Mesenchymal stem cell (in vitro differentiated cells and primary cell): ENCODE measurements at regions not wholly inside any gene's neighbourhood (a gene's known extent, or its start where the extent isn't known, plus 50 kb on each side); places are given as distances from the start of the nearest gene placed in this dataset.

Experiments
- DNase-seq: peaks from one replicate; pipeline ENCODE4 v3.0.0-alpha.2; 2013
- H2AFZ ChIP-seq: one replicate; pipeline ENCODE4 v1.6.1; 2013; ENCODE audit warnings: low read depth, mild to moderate bottlenecking, control low read depth, inconsistent platforms, low read length, moderate library complexity
- H2AK5ac ChIP-seq: 2 replicates; pipeline ENCODE4 v1.6.1; 2013; ENCODE audit warnings: low read length, moderate library complexity, mild to moderate bottlenecking, inconsistent platforms; ENCODE audit not compliant: severe bottlenecking
- H2BK120ac ChIP-seq: one replicate; pipeline ENCODE4 v1.6.1; 2013; ENCODE audit warnings: low read depth, mild to moderate bottlenecking, inconsistent platforms, low read length, moderate library complexity
- H2BK12ac ChIP-seq, 2 experiments: one replicate each; pipeline ENCODE4 v1.6.1; 2013; ENCODE audit warnings: inconsistent platforms in 2 of 2, low read length in 2 of 2, mild to moderate bottlenecking in 2 of 2, moderate library complexity in 2 of 2, control low read depth in 1 of 2
- H2BK15ac ChIP-seq: one replicate; pipeline ENCODE4 v1.6.1; 2013; ENCODE audit warnings: mild to moderate bottlenecking, low read depth, inconsistent platforms; ENCODE audit not compliant: poor library complexity, severe bottlenecking
- H2BK5ac ChIP-seq: 2 replicates; pipeline ENCODE4 v1.6.1; 2013; ENCODE audit warnings: low read depth, mild to moderate bottlenecking, low read length, control low read depth, inconsistent platforms; ENCODE audit not compliant: poor library complexity, severe bottlenecking
- H3K14ac ChIP-seq, 2 experiments: one replicate each; pipeline ENCODE4 v1.6.1; 2013; ENCODE audit warnings: inconsistent platforms in 2 of 2, low read length in 2 of 2, control low read depth in 1 of 2, mild to moderate bottlenecking in 1 of 2, moderate library complexity in 1 of 2
- H3K18ac ChIP-seq, 2 experiments: one replicate each; pipeline ENCODE4 v1.6.1; 2013; ENCODE audit warnings: inconsistent platforms in 2 of 2, low read length in 2 of 2, control low read depth in 1 of 2, low read depth in 1 of 2, mild to moderate bottlenecking in 1 of 2
- H3K23ac ChIP-seq, 2 experiments: one replicate each; pipeline ENCODE4 v1.6.1; 2013; ENCODE audit warnings: inconsistent platforms in 2 of 2, low read length in 2 of 2, mild to moderate bottlenecking in 2 of 2, moderate library complexity in 2 of 2, control low read depth in 1 of 2
- H3K27ac ChIP-seq: 2 replicates; pipeline ENCODE4 v1.5.1; 2013; ENCODE audit warnings: mild to moderate bottlenecking, moderate library complexity, low read length, control low read depth, inconsistent platforms; ENCODE audit not compliant: poor library complexity, severe bottlenecking
- H3K27me3 ChIP-seq, 2 experiments: 2 replicates each; pipeline versions ENCODE4 v1.6.1 to v1.7.0; 2013; ENCODE audit warnings: low read length in 2 of 2, mild to moderate bottlenecking in 2 of 2, moderate library complexity in 2 of 2, control low read depth in 1 of 2, inconsistent platforms in 1 of 2; ENCODE audit not compliant: control insufficient read depth in 1 of 2, insufficient read depth in 1 of 2
- H3K36me3 ChIP-seq, 2 experiments: 2 replicates each; pipeline versions ENCODE4 v1.6.1 to v1.7.0; 2013; ENCODE audit warnings: low read length in 2 of 2, control low read depth in 1 of 2, inconsistent platforms in 1 of 2, low read depth in 1 of 2, mild to moderate bottlenecking in 1 of 2; ENCODE audit not compliant: insufficient read depth in 2 of 2, control insufficient read depth in 1 of 2
- H3K4ac ChIP-seq, 2 experiments: one replicate each; pipeline ENCODE4 v1.6.1; 2013; ENCODE audit warnings: inconsistent platforms in 2 of 2, low read length in 2 of 2, mild to moderate bottlenecking in 2 of 2, moderate library complexity in 2 of 2, control low read depth in 1 of 2, low read depth in 1 of 2
- H3K4me1 ChIP-seq: 2 replicates; pipeline ENCODE4 v1.6.1; 2013; ENCODE audit warnings: low read depth, low read length, control low read depth; ENCODE audit not compliant: control insufficient read depth, insufficient read depth
- H3K4me2 ChIP-seq: 2 replicates; pipeline ENCODE4 v1.6.1; 2013; ENCODE audit warnings: low read length, mild to moderate bottlenecking, inconsistent platforms; ENCODE audit not compliant: poor library complexity, severe bottlenecking
- H3K4me3 ChIP-seq, 2 experiments: 2 replicates each; pipeline versions ENCODE4 v1.5.1 to v1.7.0; 2013; ENCODE audit warnings: low read length in 2 of 2, mild to moderate bottlenecking in 2 of 2, control low read depth in 1 of 2, low read depth in 1 of 2; ENCODE audit not compliant: insufficient read depth in 1 of 2
- H3K79me1 ChIP-seq: replicated peaks from 2 replicates; pipeline ENCODE4 v1.6.1; 2013; ENCODE audit warnings: mild to moderate bottlenecking, control low read depth, low read length, inconsistent platforms; ENCODE audit not compliant: poor library complexity, severe bottlenecking
- H3K9ac ChIP-seq: 2 replicates; pipeline ENCODE4 v1.7.0; 2013; ENCODE audit warnings: mild to moderate bottlenecking, low read length, moderate library complexity
- H3K9me3 ChIP-seq: 2 replicates; pipeline ENCODE4 v1.7.0; 2013; ENCODE audit warnings: mild to moderate bottlenecking, low read length; ENCODE audit not compliant: control insufficient read depth
- H4K8ac ChIP-seq: one replicate; pipeline ENCODE4 v1.6.1; 2013; ENCODE audit warnings: inconsistent platforms, mild to moderate bottlenecking, low read length, moderate library complexity
- H4K91ac ChIP-seq: one replicate; pipeline ENCODE4 v1.6.1; 2013; ENCODE audit warnings: mild to moderate bottlenecking, low read length, inconsistent platforms
- WGBS: methylation state at CpG from one replicate; pipeline ENCODE4 v1.1.7; 2013; ENCODE audit warnings: mixed read lengths; 5-methylcytosine and 5-hydroxymethylcytosine counted together

DNA sequence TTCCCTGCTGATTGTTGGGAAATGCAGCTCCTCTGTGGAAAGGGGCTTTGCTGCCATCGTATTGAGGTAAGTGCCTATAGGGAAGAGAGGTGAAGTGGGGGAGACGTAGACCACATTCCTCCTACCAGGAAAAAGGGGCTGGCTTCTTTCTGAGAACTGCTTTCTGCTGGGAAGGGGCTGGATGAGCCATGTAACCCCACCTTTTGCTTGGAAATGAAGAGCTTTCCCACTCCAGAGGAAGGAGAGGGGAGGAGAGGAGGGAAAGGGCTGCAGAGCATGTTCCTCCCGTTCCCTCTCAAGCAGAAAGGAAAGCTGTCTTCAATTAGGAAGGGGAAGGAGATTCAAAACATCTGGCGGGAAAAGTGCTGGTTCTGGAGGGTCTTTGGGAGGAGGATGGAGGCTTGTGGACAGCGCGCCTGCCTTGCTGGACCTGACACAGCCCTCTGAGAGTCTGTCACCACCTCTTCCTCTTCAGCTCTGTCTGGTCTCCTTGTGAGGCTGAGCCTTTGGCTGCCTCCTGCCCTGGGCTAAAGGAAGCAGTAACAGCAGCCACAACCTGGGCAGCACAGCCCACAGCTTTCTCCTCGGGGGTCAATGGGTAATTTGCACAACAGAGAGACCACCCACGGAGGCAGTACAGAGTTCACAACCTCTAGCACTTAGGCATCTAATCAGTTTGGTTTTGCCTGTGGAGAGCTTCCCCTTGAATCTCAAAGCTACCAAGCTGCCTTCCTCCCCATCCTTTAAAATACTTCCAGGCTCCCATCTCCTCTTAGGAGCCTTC lies 410.0 kb upstream of the TNP1 start:
- H3K14ac ChIP-seq: no peak overlapping the region
- no peak overlapping the region for H2BK15ac ChIP-seq
- no peak overlapping the region for H3K4ac ChIP-seq
- H3K4me2 ChIP-seq: no peak overlapping the region
- no peaks in the 10 kb centered on the region for H3K4me1 ChIP-seq
- peaks cover 28% of the 10 kb centered on the region for H3K9me3 ChIP-seq
- no peak overlapping the region for H4K8ac ChIP-seq
- H3K79me1 ChIP-seq: no peaks in the 10 kb centered on the region
- no peak overlapping the region for H3K4me3 ChIP-seq
- no peak overlapping the region for H2BK12ac ChIP-seq
- H3K36me3 ChIP-seq: no peaks in the 10 kb centered on the region
- no peaks in the 10 kb centered on the region for H3K27me3 ChIP-seq
- no peak overlapping the region for H4K91ac ChIP-seq
- H3K27ac ChIP-seq: no peak overlapping the region
- no peak overlapping the region for H3K23ac ChIP-seq
- no peak overlapping the region for H2BK5ac ChIP-seq
- H2AFZ ChIP-seq: no peak overlapping the region
- no peak overlapping the region for H2BK120ac ChIP-seq
- H3K9ac ChIP-seq: no peak overlapping the region
- 41% methylated on average over 7 of the region's 8 CpGs for WGBS
- no peak for DNase-seq
- peak overlapping the region in 1 of 2 experiments; percentile 6 for H3K18ac ChIP-seq
- no peak overlapping the region for H2AK5ac ChIP-seq

DNA sequence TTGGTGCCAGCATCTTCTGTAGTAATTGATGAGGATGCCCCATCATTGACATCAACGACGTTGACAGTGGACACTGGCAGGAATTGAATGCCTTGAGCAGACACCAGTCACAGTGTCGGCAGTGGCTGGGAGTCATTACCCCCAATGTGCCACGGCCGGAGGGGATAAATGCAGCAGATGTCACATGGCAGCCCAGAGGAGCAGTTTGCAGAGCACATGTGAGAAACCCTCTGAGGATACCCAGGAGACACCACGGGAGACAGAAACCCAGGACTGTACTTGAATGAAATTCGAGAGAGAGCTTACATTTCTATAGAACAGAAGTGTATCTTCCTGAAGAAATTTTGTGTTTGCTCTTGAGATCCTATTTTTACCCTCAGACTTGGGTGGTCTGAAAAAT lies 409.1 kb upstream of the TNP1 start:
- DNase-seq: no peak
- Histone ChIP-seq H4K91ac (no peak overlapping the region), H2BK120ac (no peak overlapping the region), H3K9me3 (peaks cover 28% of the 10 kb centered on the region), H2AK5ac (no peak overlapping the region), H3K4ac (no peak overlapping the region), H3K4me3 (no peak overlapping the region), H3K79me1 (no peaks in the 10 kb centered on the region), H2BK15ac (no peak overlapping the region), H2BK5ac (no peak overlapping the region), H3K4me1 (no peaks in the 10 kb centered on the region), H3K36me3 (no peaks in the 10 kb centered on the region), H2AFZ (no peak overlapping the region), H2BK12ac (no peak overlapping the region), H3K18ac (no peak overlapping the region), H3K27me3 (no peaks in the 10 kb centered on the region), H3K27ac (no peak overlapping the region), H3K23ac (no peak overlapping the region), H4K8ac (no peak overlapping the region), H3K4me2 (no peak overlapping the region), H3K9ac (no peak overlapping the region), H3K14ac (no peak overlapping the region)
- 94% methylated on average over 7 of the region's 7 CpGs for WGBS

DNA sequence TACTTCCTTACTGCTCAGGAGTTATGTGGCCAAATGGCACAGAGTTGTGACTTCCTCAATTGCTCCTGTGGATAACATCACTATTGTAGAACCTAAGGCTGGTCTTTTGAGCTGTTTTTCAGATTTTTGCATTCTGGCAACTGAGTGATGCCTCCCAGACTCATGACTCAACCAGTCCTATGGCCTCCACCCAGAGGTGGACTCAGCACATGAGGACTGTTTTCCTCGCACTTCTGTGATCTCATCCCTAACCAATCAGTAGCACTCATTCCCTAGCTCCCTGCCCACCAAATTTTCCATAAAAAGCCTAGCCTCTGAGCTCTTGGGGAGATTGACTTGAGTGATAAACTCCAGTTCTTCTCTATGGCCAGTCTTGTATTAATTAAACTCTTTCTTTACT lies 407.9 kb upstream of the TNP1 start:
- H3K18ac ChIP-seq: no peak overlapping the region
- H2BK5ac ChIP-seq: no peak overlapping the region
- H3K4me1 ChIP-seq: no peaks in the 10 kb centered on the region
- H2AFZ ChIP-seq: no peak overlapping the region
- H3K79me1 ChIP-seq: no peaks in the 10 kb centered on the region
- peak overlapping the region; percentile 20 for H3K4me2 ChIP-seq
- no peak overlapping the region for H3K27ac ChIP-seq
- H2BK120ac ChIP-seq: no peak overlapping the region
- no peak overlapping the region for H3K4me3 ChIP-seq
- H3K36me3 ChIP-seq: no peaks in the 10 kb centered on the region
- no peak overlapping the region for H4K8ac ChIP-seq
- no peak overlapping the region for H3K9ac ChIP-seq
- no peak overlapping the region for H2BK15ac ChIP-seq
- H2BK12ac ChIP-seq: no peak overlapping the region
- H3K23ac ChIP-seq: no peak overlapping the region
- no peaks in the 10 kb centered on the region for H3K27me3 ChIP-seq
- no peak overlapping the region for H3K4ac ChIP-seq
- DNase-seq: no peak
- no peak overlapping the region for H4K91ac ChIP-seq
- no peak overlapping the region for H2AK5ac ChIP-seq
- 89% methylated on average over 1 of the region's 1 CpG for WGBS
- H3K14ac ChIP-seq: no peak overlapping the region
- H3K9me3 ChIP-seq: peaks cover 28% of the 10 kb centered on the region

DNA sequence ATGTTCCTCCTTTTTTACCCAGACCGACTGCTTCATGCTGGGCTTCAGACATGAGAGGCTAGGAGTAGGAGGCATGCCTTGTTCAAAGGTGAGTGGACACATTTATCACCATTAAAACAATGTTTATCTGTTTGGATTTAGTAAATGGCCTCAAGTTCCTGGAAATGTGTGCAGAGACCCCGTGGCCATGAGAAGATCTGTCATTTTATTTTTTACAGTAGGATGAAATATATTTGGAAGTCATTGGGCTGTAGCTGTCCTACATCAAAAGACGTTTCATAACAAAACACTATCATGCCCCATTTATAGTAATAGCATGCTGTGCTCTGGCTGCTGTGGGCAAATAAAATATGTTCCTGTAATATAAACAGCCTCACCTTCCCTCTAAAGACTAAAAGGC lies 403.9 kb upstream of the TNP1 start:
- DNase-seq: no peak
- Histone ChIP-seq H3K9me3 (peaks cover 26% of the 10 kb centered on the region), H4K8ac (no peak overlapping the region), H2AFZ (no peak overlapping the region), H3K4me3 (no peak overlapping the region), H4K91ac (no peak overlapping the region), H2BK12ac (no peak overlapping the region), H3K23ac (no peak overlapping the region), H3K79me1 (no peaks in the 10 kb centered on the region), H3K4ac (no peak overlapping the region), H2BK15ac (no peak overlapping the region), H3K36me3 (no peaks in the 10 kb centered on the region), H2BK5ac (no peak overlapping the region), H3K18ac (no peak overlapping the region), H3K4me1 (no peaks in the 10 kb centered on the region), H3K14ac (no peak overlapping the region), H3K27me3 (no peaks in the 10 kb centered on the region), H3K27ac (no peak overlapping the region), H2BK120ac (no peak overlapping the region), H3K4me2 (no peak overlapping the region), H3K9ac (no peak overlapping the region), H2AK5ac (no peak overlapping the region)
- WGBS: no CpG with 5 or more reads among the region's 3 CpGs
